A673 (cell line): ENCODE measurements at regions not wholly inside any gene's neighbourhood (a gene's known extent, or its start where the extent isn't known, plus 50 kb on each side); places are given as distances from the start of the nearest gene placed in this dataset.

Source experiments
- BruUV-seq: library from RNA; stranded (reverse); fragments of 400-500 nt; replicated peaks from 2 replicates; lab custom pipeline; 2021; lab: Mats Ljungman, UMichigan
- CTCF ChIA-PET: fragments of 300-600 bp; sonication (Branson Sonifier 250); formaldehyde crosslinking; loops from one replicate; lab custom pipeline; 2022; ENCODE audit warnings: antibody characterized with exemption; lab: Charles Lee
- POLR2A ChIA-PET: fragments of 300-600 bp; sonication (Branson Sonifier 250); formaldehyde crosslinking; loops from one replicate; lab custom pipeline; 2022; ENCODE audit warnings: antibody characterized with exemption; ENCODE audit not compliant: low non-redundant PET; lab: Charles Lee
- DNase-seq: peaks from one replicate; pipeline ENCODE4 v3.0.0-alpha.2; 2015; ENCODE audit warnings: low spot score
- H3K27ac ChIP-seq: fragments of 200-600 bp; sonication (generic); 2 replicates; pipeline ENCODE4 v1.5.1; 2016; ENCODE audit warnings: mixed run types, low read depth, mild to moderate bottlenecking, mixed read lengths, antibody characterized with exemption, low read length; ENCODE audit not compliant: poor library complexity, severe bottlenecking
- H3K27me3 ChIP-seq: fragments of 200-600 bp; sonication (generic); replicated peaks from 2 replicates; pipeline ENCODE4 v1.6.1; 2017; ENCODE audit warnings: mixed run types, low read depth, mild to moderate bottlenecking, mixed read lengths, antibody characterized with exemption, low read length; ENCODE audit not compliant: insufficient read depth, poor library complexity
- H3K36me3 ChIP-seq: fragments of 200-600 bp; sonication (generic); 2 replicates; pipeline ENCODE4 v1.6.1; 2016; ENCODE audit warnings: mixed run types, mild to moderate bottlenecking, mixed read lengths, antibody characterized with exemption, low read length; ENCODE audit not compliant: insufficient read depth, poor library complexity, severe bottlenecking
- H3K4me1 ChIP-seq: fragments of 200-600 bp; sonication (generic); 2 replicates; pipeline ENCODE4 v1.6.1; 2017; ENCODE audit warnings: mixed run types, mild to moderate bottlenecking, mixed read lengths, antibody characterized with exemption, low read length; ENCODE audit not compliant: insufficient read depth, poor library complexity, severe bottlenecking
- H3K4me3 ChIP-seq: fragments of 200-600 bp; sonication (generic); 2 replicates; pipeline ENCODE4 v1.5.1; 2016; ENCODE audit warnings: low read depth, mixed run types, mild to moderate bottlenecking, mixed read lengths, low read length; ENCODE audit not compliant: poor library complexity, severe bottlenecking
- H3K9me3 ChIP-seq: fragments of 200-600 bp; sonication (generic); 2 replicates; pipeline ENCODE4 v1.6.1; 2016; ENCODE audit warnings: mixed run types, low read depth, mild to moderate bottlenecking, mixed read lengths, antibody characterized with exemption, low read length; ENCODE audit not compliant: poor library complexity, severe bottlenecking
- EZH2 ChIP-seq: fragments of 200-600 bp; sonication (generic); IDR thresholded peaks from 2 replicates; pipeline ENCODE4 v1.6.1; 2017; ENCODE audit warnings: borderline replicate concordance, low read depth, mild to moderate bottlenecking, mixed read lengths, antibody characterized with exemption, low read length; ENCODE audit not compliant: poor library complexity, severe bottlenecking
- intact Hi-C: fragments of 100-400 bp; cut with micrococcal nuclease; formaldehyde crosslinking; loops from one replicate; pipeline ENCODE4 v1.10.0; 2022; ENCODE audit not compliant: unreplicated experiment
- TF ChIP-seq, protein P1 (sequence below): fragments of 300-800, 200-600 bp; sonication (generic); conservative IDR thresholded peaks from 2 replicates; pipeline ENCODE4 v1.5.1; 2017; ENCODE audit warnings: low read depth, mild to moderate bottlenecking, antibody characterized with exemption, low read length, moderate library complexity, mixed read lengths

DNA sequence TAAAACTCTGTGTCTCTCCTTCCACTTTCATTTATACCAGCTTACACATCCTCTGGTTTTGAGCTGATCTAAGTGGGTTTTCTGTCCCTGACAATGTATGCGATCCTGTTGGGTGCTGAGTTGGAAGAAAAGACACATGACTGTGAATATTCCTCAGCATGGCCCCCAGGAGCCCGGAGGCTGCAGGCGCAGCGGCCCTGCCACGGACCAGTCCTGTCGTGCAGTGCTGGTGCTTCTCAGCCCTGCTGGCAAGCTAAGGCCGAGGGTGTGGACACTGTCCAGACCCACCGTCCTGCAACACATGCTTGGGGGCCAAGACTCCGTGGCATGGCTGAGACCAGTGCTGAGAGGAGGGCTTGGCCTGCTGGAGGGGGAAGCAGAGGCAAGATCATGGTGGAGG lies 328.9 kb upstream of the IRX2 start:
- no TSS peak for BruUV-seq
- Histone ChIP-seq H3K4me1 (no peaks in the 10 kb centered on the region), H3K36me3 (no peaks in the 10 kb centered on the region), H3K9me3 (peaks cover 57% of the 10 kb centered on the region), H3K27ac (no peak overlapping the region), H3K27me3 (no peaks in the 10 kb centered on the region), H3K4me3 (no peak overlapping the region)
- CTCF ChIA-PET, result no interaction called here
- no peak for TF ChIP-seq EZH2
- TF ChIP-seq, protein P1, sequence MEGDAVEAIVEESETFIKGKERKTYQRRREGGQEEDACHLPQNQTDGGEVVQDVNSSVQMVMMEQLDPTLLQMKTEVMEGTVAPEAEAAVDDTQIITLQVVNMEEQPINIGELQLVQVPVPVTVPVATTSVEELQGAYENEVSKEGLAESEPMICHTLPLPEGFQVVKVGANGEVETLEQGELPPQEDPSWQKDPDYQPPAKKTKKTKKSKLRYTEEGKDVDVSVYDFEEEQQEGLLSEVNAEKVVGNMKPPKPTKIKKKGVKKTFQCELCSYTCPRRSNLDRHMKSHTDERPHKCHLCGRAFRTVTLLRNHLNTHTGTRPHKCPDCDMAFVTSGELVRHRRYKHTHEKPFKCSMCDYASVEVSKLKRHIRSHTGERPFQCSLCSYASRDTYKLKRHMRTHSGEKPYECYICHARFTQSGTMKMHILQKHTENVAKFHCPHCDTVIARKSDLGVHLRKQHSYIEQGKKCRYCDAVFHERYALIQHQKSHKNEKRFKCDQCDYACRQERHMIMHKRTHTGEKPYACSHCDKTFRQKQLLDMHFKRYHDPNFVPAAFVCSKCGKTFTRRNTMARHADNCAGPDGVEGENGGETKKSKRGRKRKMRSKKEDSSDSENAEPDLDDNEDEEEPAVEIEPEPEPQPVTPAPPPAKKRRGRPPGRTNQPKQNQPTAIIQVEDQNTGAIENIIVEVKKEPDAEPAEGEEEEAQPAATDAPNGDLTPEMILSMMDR, result no peak
- no peak for DNase-seq
- POLR2A ChIA-PET, result no interaction called here
- intact Hi-C loops, result no loop called here

DNA sequence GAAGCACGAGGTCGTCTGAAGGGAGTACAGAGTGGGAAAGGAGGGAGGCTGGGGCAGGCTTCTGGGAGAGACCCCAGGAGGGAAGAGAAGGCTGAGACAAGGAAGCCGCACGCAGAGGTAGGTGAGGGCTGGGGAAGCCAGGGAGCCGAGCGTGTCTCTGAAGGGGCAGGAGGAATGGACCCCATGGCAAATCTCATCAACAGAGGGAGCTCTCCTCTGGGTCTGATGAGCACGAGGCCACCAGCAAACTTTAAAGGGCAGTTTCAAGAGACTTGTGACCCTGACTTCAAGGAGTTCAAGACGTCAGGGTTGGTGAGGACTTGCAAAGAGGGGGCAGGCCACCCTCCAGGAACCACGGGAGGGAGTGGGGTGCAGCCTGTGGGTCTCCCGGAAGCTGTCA lies 326.2 kb upstream of the IRX2 start:
- no peaks in the 10 kb centered on the region for H3K27me3 ChIP-seq
- H3K27ac ChIP-seq, result no peak overlapping the region
- no peak for DNase-seq
- H3K4me1 ChIP-seq, result no peaks in the 10 kb centered on the region
- peaks cover 54% of the 10 kb centered on the region for H3K9me3 ChIP-seq
- intact Hi-C loops, result no loop called here
- ChIA-PET POLR2A (no interaction called here), CTCF (no interaction called here)
- no peak overlapping the region for H3K4me3 ChIP-seq
- no TSS peak for BruUV-seq
- TF ChIP-seq, protein P1, result no peak
- no peak for TF ChIP-seq EZH2
- H3K36me3 ChIP-seq, result no peaks in the 10 kb centered on the region

DNA sequence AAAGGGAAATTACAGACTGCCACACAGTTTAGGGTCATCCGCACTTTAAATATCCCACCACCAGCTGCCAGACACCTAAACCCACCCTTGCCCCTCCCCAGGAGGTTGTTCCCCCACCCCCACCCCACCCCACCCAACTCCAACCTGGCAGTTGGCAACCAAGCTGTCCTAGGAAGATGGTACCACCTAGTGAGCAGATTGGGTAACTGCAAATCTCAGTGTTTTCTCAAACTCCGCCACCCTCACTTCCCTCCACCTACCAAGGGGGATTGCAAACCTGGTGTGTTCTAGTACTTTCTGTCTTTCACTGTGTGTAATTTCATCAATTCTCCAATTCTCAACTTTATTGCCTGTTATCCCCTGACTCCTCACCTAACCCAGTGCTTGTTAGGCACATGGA lies 323.8 kb upstream of the IRX2 start:
- Histone ChIP-seq H3K27me3 (no peaks in the 10 kb centered on the region), H3K9me3 (peaks cover 52% of the 10 kb centered on the region), H3K27ac (no peak overlapping the region), H3K4me1 (no peaks in the 10 kb centered on the region), H3K4me3 (no peak overlapping the region), H3K36me3 (no peaks in the 10 kb centered on the region)
- ChIA-PET CTCF (no interaction called here), POLR2A (no interaction called here)
- intact Hi-C loops, result no loop called here
- BruUV-seq, result no TSS peak
- DNase-seq, result no peak
- no peak for TF ChIP-seq EZH2
- TF ChIP-seq, protein P1, result no peak
